Fibroblast of lung (primary cell): ENCODE measurements at regions not wholly inside any gene's neighbourhood (a gene's known extent, or its start where the extent isn't known, plus 50 kb on each side); places are given as distances from the start of the nearest gene placed in this dataset.

Experiments
- DNase-seq, 2 donors: peaks; one replicate each; pipeline versions ENCODE4 v3.0.0 to v3.0.0-alpha.2; 2010; ENCODE audit warnings: low read depth in 2 of 2
- H2AFZ ChIP-seq: 2 replicates; pipeline ENCODE4 v1.5.1; 2012; ENCODE audit warnings: low read length, control low read depth, inconsistent platforms
- H3K27ac ChIP-seq: 2 replicates; pipeline ENCODE4 v1.5.1; 2011; ENCODE audit warnings: low read length, control low read depth; ENCODE audit not compliant: insufficient read depth
- H3K27me3 ChIP-seq: 2 replicates; pipeline ENCODE4 v1.5.1; 2011; ENCODE audit warnings: mild to moderate bottlenecking, low read length; ENCODE audit not compliant: control insufficient read depth, insufficient read depth
- H3K36me3 ChIP-seq: 2 replicates; pipeline ENCODE4 v1.5.1; 2011; ENCODE audit warnings: low read length; ENCODE audit not compliant: control insufficient read depth, insufficient read depth
- H3K4me1 ChIP-seq: 2 replicates; pipeline ENCODE4 v1.5.1; 2011; ENCODE audit warnings: low read length; ENCODE audit not compliant: control insufficient read depth, insufficient read depth; ENCODE audit errors: extremely low read depth
- H3K4me2 ChIP-seq: 2 replicates; pipeline ENCODE4 v1.5.1; 2011; ENCODE audit warnings: low read length, control low read depth; ENCODE audit not compliant: insufficient read depth; ENCODE audit errors: extremely low read depth
- H3K4me3 ChIP-seq, 4 experiments: fragments of 200-600 bp in 1 of 4; sonication (generic) in 1 of 4; replicated peaks in 1 of 4; 2 replicates each; pipeline ENCODE4 v1.5.1; 2011 to 2016; ENCODE audit warnings: low read length in 4 of 4, low read depth in 3 of 4, mild to moderate bottlenecking in 3 of 4, control low read depth in 2 of 4, inconsistent platforms in 1 of 4, mixed read lengths in 1 of 4; ENCODE audit not compliant: insufficient read depth in 1 of 4; ENCODE audit errors: control extremely low read depth in 1 of 4
- H3K79me2 ChIP-seq: 2 replicates; pipeline ENCODE4 v1.5.1; 2012; ENCODE audit warnings: mild to moderate bottlenecking, low read length, inconsistent platforms; ENCODE audit not compliant: control insufficient read depth, insufficient read depth
- H3K9ac ChIP-seq: 2 replicates; pipeline ENCODE4 v1.5.1; 2011; ENCODE audit warnings: mild to moderate bottlenecking, low read length, control low read depth; ENCODE audit not compliant: insufficient read depth
- H3K9me3 ChIP-seq: 2 replicates; pipeline ENCODE4 v1.5.1; 2012; ENCODE audit warnings: low read depth, low read length; ENCODE audit not compliant: control insufficient read depth, insufficient read depth
- H4K20me1 ChIP-seq: 2 replicates; pipeline ENCODE4 v1.5.1; 2011; ENCODE audit warnings: low read length; ENCODE audit not compliant: control insufficient read depth, insufficient read depth; ENCODE audit errors: extremely low read depth
- CTCF ChIP-seq, 2 donors: IDR thresholded peaks in 1 of 2; conservative IDR thresholded peaks in 1 of 2; 1 replicate in 1 of 2; 2 replicates in 1 of 2; pipeline ENCODE4 v1.5.1; 2011 to 2012; ENCODE audit warnings: low read length in 2 of 2, control low read depth in 1 of 2, inconsistent platforms in 1 of 2, low read depth in 1 of 2, mild to moderate bottlenecking in 1 of 2
- EZH2 ChIP-seq: IDR thresholded peaks from 2 replicates; pipeline ENCODE4 v1.5.1; 2012; ENCODE audit warnings: low read length, control low read depth, mild to moderate bottlenecking; ENCODE audit errors: missing control alignments

- H3K9me3 ChIP-seq = no peaks in the 10 kb centered on the region
- no peaks in the 10 kb centered on the region for H3K27me3 ChIP-seq
- H3K27ac ChIP-seq = no peak overlapping the region
- H3K4me2 ChIP-seq = no peak overlapping the region
- no peak overlapping the region for H3K9ac ChIP-seq
- H3K79me2 ChIP-seq = no peaks in the 10 kb centered on the region
- TF ChIP-seq EZH2 (no peak), CTCF (conservative IDR thresholded peaks at IDR 0.05 in 1 of 2, IDR thresholded peaks at IDR 0.05 in 1 of 2; ENCODE audit: low read depth in 1 of 2, low read length in 2 of 2) (no peak)
- no peaks in the 10 kb centered on the region for H3K36me3 ChIP-seq
- no peak for DNase-seq
- H2AFZ ChIP-seq = no peak overlapping the region
- no peaks in the 10 kb centered on the region for H4K20me1 ChIP-seq
- no peaks in the 10 kb centered on the region for H3K4me1 ChIP-seq
- no peak overlapping the region for H3K4me3 ChIP-seq
These were observed 502.0 kb downstream of the QKI start for GRCh38 chr6:163916315-163917081.

DNA sequence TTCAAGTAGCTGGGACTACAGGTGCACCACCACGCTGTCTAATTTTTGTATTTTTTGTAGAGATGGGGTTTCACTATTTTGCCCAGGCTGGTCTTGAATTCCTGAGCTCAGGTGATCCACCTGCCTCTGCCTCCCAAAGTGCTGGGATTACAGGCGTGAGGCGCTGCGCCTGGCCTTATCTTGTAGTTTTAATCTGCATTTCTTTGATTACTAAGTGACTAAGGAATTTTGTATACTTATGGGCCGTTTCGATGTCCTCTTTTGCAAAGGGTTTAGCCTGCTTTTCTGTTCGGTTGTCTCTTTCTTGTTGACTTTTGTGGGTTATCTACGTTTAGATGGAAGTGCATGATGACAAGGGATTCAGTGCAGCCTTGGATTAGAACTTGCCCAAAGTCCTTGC is 500.6 kb downstream of the QKI start:
- Histone ChIP-seq H3K4me3 (no peak overlapping the region), H2AFZ (no peak overlapping the region), H3K27ac (no peak overlapping the region), H3K4me1 (no peaks in the 10 kb centered on the region), H3K27me3 (no peaks in the 10 kb centered on the region), H3K9me3 (no peaks in the 10 kb centered on the region), H4K20me1 (no peaks in the 10 kb centered on the region), H3K4me2 (no peak overlapping the region), H3K79me2 (no peaks in the 10 kb centered on the region), H3K9ac (no peak overlapping the region), H3K36me3 (no peaks in the 10 kb centered on the region)
- TF ChIP-seq EZH2 = no peak
- no peak for TF ChIP-seq CTCF (conservative IDR thresholded peaks at IDR 0.05 in 1 of 2, IDR thresholded peaks at IDR 0.05 in 1 of 2; ENCODE audit: low read depth in 1 of 2, low read length in 2 of 2)
- no peak for DNase-seq

GRCh38 chr6:163913045-163913444 is 498.5 kb downstream of the QKI start:
- no peak for DNase-seq
- Histone ChIP-seq H3K9ac (no peak overlapping the region), H3K4me1 (no peaks in the 10 kb centered on the region), H3K27me3 (no peaks in the 10 kb centered on the region), H3K4me2 (no peak overlapping the region), H2AFZ (no peak overlapping the region), H3K9me3 (no peaks in the 10 kb centered on the region), H3K4me3 (no peak overlapping the region), H3K79me2 (no peaks in the 10 kb centered on the region), H3K27ac (no peak overlapping the region), H4K20me1 (no peaks in the 10 kb centered on the region), H3K36me3 (no peaks in the 10 kb centered on the region)
- TF ChIP-seq EZH2 (no peak), CTCF (conservative IDR thresholded peaks at IDR 0.05 in 1 of 2, IDR thresholded peaks at IDR 0.05 in 1 of 2; ENCODE audit: low read depth in 1 of 2, low read length in 2 of 2) (no peak)
